ENCODE measurements at regions not wholly inside any gene's neighbourhood (a gene's known extent, or its start where the extent isn't known, plus 50 kb on each side); places are given as distances from the start of the nearest gene placed in this dataset.

DNA sequence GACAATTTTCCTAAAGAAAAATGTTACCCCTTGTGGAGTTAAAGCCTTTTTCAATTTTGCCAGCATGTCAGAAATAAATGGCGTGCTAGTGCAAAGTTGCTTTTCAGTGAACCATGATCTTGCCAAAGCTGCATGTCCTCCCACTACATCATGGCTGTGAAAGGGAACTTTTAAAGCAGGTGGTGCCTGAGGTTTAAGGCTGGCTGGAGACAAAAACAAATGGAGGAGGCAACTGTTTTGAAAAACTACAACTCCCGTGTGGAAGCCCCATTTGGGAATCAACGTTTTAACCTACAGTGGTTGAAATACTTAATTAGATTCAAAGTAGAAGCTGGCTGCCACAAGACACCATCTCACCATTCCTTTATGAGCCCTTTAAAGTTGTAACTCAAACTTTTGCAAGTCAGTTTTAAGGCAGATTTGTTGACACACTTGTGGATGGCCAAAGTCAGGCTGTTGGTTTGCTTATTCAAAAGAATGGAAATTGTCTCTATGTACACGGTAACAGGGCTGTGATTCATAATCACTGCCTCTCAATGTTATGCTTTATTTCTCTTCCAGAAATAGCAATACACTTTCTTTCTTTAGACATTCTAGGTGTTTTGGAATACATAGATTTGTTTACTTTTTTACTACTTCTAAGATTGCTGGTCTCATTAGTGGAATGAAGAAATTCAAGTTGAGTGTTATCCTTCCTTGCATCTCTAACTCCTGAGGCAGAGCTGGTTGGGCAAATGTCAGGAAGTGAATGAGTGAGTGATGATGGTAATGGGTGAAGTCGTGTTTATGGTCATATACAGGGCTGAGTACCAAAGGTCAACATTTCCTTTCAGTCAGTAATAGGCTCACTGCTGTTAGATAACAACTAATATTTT is 196.4 kb upstream of the GMDS start:
- Histone ChIP-seq H3K27me3 (peaks cover 29% of the 10 kb centered on the region), H3K36me3 (no peaks in the 10 kb centered on the region), H3K4me1 (no peaks in the 10 kb centered on the region), H3K4me3 (ENCODE audit: low read depth, low read length) (no peak overlapping the region), H3K9me3 (no peaks in the 10 kb centered on the region)
- DNase-seq = no peak
- TF ChIP-seq, protein P1, sequence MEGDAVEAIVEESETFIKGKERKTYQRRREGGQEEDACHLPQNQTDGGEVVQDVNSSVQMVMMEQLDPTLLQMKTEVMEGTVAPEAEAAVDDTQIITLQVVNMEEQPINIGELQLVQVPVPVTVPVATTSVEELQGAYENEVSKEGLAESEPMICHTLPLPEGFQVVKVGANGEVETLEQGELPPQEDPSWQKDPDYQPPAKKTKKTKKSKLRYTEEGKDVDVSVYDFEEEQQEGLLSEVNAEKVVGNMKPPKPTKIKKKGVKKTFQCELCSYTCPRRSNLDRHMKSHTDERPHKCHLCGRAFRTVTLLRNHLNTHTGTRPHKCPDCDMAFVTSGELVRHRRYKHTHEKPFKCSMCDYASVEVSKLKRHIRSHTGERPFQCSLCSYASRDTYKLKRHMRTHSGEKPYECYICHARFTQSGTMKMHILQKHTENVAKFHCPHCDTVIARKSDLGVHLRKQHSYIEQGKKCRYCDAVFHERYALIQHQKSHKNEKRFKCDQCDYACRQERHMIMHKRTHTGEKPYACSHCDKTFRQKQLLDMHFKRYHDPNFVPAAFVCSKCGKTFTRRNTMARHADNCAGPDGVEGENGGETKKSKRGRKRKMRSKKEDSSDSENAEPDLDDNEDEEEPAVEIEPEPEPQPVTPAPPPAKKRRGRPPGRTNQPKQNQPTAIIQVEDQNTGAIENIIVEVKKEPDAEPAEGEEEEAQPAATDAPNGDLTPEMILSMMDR (IDR thresholded peaks at IDR 0.05; ENCODE audit: low read depth, low read length) = no peak

DNA sequence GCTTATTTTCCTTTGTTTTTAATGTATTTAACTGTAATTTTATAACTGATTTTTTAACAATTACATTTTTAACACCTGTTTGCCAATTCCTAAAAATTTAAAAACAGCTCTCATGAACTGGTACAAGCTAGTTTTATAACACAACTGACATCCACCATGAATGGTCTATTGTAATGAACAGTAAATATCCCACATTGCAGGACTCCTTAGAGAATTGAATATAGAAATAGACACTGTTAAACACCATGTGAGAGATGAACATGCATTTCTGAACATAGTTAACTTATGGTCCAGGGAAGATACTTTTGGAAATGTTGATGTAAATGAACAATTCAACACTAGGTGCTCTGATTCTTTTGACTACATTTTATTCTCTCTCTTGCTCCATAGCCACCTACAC is 195.1 kb upstream of the GMDS start:
- H3K36me3 ChIP-seq = no peaks in the 10 kb centered on the region
- TF ChIP-seq, protein P1 (IDR thresholded peaks at IDR 0.05; ENCODE audit: low read depth, low read length) = no peak
- no peak for DNase-seq
- H3K4me1 ChIP-seq = no peaks in the 10 kb centered on the region
- H3K9me3 ChIP-seq = no peaks in the 10 kb centered on the region
- no peak overlapping the region for H3K4me3 ChIP-seq (ENCODE audit: low read depth, low read length)
- peaks cover 28% of the 10 kb centered on the region for H3K27me3 ChIP-seq

DNA sequence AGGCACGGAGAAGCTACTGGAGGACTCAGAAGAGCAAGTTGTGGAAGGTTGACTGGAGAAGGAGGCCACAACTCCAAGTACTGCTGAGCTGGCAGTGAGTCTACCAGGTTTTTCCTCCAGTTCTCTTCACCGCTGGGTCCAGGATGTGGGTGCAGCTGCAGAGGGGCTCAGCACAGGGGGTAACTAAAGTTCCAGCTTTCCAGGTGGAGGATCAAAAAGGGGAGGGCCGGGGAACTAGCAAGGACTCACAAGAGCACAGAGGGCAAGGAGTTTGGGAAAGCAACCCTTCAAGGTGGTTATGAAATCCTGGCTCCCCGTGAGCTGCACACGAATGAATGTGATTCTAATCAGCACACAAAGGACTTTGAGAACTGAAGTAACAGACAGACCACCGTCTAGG is 194.2 kb upstream of the GMDS start:
- H3K27me3 ChIP-seq = peaks cover 26% of the 10 kb centered on the region
- DNase-seq = no peak
- H3K36me3 ChIP-seq = no peaks in the 10 kb centered on the region
- no peaks in the 10 kb centered on the region for H3K9me3 ChIP-seq
- TF ChIP-seq, protein P1 (IDR thresholded peaks at IDR 0.05; ENCODE audit: low read depth, low read length) = no peak
- no peak overlapping the region for H3K4me3 ChIP-seq (ENCODE audit: low read depth, low read length)
- no peaks in the 10 kb centered on the region for H3K4me1 ChIP-seq

DNA sequence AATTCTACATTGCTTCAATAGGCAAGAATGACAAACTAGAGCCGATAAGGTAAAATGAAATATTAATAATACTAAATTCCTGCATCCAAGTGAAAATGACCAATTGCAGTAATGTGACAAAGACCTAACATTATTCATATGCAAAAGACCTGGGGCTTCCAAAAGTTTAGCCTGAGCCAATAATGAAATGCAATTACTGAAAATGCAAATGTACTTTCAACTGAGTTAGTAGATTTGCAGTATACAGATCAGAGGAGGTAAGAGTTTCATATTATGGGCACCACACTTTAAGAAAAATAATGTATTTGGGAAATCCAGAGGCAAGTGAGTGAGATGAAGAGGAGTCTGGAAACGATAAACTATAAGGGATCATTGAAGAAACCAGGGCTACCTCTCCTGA is 193.7 kb upstream of the GMDS start:
- no peak overlapping the region for H3K4me3 ChIP-seq (ENCODE audit: low read depth, low read length)
- H3K4me1 ChIP-seq = no peaks in the 10 kb centered on the region
- H3K9me3 ChIP-seq = no peaks in the 10 kb centered on the region
- peaks cover 24% of the 10 kb centered on the region for H3K27me3 ChIP-seq
- TF ChIP-seq, protein P1 (IDR thresholded peaks at IDR 0.05; ENCODE audit: low read depth, low read length) = no peak
- no peak for DNase-seq
- no peaks in the 10 kb centered on the region for H3K36me3 ChIP-seq

DNA sequence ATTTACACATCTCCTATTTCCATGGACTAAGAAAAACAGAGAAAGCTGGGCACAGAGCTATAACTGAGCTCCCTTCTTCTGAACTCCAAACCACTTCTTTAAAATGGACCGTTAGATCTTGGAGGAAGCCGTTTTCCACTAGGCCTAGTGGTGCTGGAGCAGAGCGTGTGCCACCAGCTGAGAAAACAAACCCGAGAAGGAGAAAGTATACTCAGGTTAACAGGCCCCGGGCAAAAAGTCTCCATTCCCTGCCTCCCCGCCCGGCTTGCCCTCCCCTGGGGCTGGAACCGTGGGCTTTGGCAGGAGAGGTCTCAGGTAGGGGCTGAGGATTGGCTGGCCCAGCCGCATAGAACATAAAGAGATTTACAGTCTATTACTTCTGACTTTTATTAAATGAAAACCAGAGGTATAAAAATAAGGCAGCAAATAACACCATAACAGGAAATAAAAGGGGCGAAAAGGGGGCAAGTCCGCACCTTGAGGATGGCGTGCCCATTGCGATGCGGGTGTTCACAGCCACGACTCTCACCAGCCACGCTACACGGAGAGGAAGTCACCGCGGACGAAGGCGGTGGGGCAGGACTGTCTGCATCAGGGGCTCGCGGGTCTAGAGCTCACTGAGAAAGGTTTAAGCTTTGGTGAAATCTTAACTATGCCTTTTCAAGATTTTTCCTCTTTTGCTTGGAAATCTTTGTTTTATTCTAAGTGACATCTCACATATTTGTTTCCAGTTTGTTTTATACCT is 191.2 kb upstream of the GMDS start:
- peaks cover 12% of the 10 kb centered on the region for H3K27me3 ChIP-seq
- DNase-seq = no peak
- H3K9me3 ChIP-seq = no peaks in the 10 kb centered on the region
- H3K4me3 ChIP-seq (ENCODE audit: low read depth, low read length) = no peak overlapping the region
- H3K4me1 ChIP-seq = no peaks in the 10 kb centered on the region
- TF ChIP-seq, protein P1 (IDR thresholded peaks at IDR 0.05; ENCODE audit: low read depth, low read length) = no peak
- H3K36me3 ChIP-seq = no peaks in the 10 kb centered on the region

DNA sequence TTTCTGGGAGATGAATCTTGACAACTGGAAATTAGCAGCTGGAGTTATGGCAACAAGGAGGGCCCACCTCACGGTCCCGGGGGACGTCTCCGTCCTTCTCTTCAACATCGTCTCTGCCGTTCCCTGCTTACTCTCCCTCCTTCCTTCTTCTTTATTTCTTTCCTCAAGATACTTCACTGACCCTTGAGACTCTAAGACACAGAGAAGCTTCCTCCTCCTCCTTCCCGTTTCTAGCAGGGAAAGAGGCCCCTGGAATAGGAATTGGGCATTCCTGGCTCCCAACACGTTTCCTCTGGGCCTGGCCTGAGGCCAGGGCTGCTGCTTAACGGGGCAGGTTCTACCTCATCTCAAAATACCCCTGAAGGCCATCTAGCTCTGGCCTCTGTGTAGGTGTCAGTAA is 189.9 kb upstream of the GMDS start:
- no peaks in the 10 kb centered on the region for H3K9me3 ChIP-seq
- H3K27me3 ChIP-seq = peaks cover 12% of the 10 kb centered on the region
- H3K4me3 ChIP-seq (ENCODE audit: low read depth, low read length) = no peak overlapping the region
- H3K4me1 ChIP-seq = no peaks in the 10 kb centered on the region
- no peak for DNase-seq
- H3K36me3 ChIP-seq = no peaks in the 10 kb centered on the region
- TF ChIP-seq, protein P1 (IDR thresholded peaks at IDR 0.05; ENCODE audit: low read depth, low read length) = no peak
